ENCODE measurements at regions not wholly inside any gene's neighbourhood (a gene's known extent, or its start where the extent isn't known, plus 50 kb on each side); places are given as distances from the start of the nearest gene placed in this dataset.
"Not testable (repeated sequence)": the region's sequence is repeated elsewhere in the genome, so short reads cannot be mapped to it uniquely, and the experiment has no call there.

DNA sequence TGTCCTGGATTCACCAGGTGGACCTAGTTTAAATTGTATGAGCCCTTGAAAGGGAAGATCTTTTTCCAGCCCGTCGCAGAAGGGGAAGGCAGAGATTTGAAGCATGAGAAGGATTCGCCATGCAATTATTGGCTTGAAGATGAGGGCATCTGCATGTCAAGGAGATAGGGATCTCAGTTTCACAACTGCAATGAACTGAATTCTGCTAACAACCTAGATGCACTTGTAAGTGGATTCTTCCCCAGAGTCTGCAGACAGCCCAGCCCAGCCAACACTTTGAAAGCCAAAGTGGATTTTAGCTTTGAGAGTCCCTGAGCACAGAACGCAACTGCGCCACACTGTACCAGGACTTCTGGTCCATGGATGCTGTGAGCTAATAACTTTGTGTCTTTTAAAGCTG, 286.0 kb downstream of the TSN start:
- Histone ChIP-seq H3K4me1 (ENCODE audit: insufficient read depth) (no peaks in the 10 kb centered on the region), H3K36me3 (no peaks in the 10 kb centered on the region), H3K27ac (no peak overlapping the region), H3K9me3 (no peaks in the 10 kb centered on the region), H3K4me3 (no peak overlapping the region), H3K27me3 (no peaks in the 10 kb centered on the region)
- TF ChIP-seq, protein P1, sequence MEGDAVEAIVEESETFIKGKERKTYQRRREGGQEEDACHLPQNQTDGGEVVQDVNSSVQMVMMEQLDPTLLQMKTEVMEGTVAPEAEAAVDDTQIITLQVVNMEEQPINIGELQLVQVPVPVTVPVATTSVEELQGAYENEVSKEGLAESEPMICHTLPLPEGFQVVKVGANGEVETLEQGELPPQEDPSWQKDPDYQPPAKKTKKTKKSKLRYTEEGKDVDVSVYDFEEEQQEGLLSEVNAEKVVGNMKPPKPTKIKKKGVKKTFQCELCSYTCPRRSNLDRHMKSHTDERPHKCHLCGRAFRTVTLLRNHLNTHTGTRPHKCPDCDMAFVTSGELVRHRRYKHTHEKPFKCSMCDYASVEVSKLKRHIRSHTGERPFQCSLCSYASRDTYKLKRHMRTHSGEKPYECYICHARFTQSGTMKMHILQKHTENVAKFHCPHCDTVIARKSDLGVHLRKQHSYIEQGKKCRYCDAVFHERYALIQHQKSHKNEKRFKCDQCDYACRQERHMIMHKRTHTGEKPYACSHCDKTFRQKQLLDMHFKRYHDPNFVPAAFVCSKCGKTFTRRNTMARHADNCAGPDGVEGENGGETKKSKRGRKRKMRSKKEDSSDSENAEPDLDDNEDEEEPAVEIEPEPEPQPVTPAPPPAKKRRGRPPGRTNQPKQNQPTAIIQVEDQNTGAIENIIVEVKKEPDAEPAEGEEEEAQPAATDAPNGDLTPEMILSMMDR (IDR thresholded peaks at IDR 0.05): no peak
- TF ChIP-seq EP300 (IDR thresholded peaks at IDR 0.05) (no peak), POLR2A (IDR thresholded peaks at IDR 0.05) (no peak)
- intact Hi-C loops (cut with DNase I): no loop called here
- DNase-seq: no peak
- 92 to 94% (median 93%) methylated on average over 5 of the region's 5 CpGs for WGBS, 3 donors

GRCh38 chr2:122051659-122052058, 296.2 kb downstream of the TSN start:
- DNase-seq; intact Hi-C loops (cut with DNase I); H3K4me1 ChIP-seq (ENCODE audit: insufficient read depth); H3K27me3 ChIP-seq; H3K36me3 ChIP-seq; H3K9me3 ChIP-seq; H3K27ac ChIP-seq; H3K4me3 ChIP-seq: not testable (repeated sequence)
- WGBS, 3 donors: 86 to 91% (median 90%) methylated on average over 14 to 15 of the region's 20 CpGs

DNA sequence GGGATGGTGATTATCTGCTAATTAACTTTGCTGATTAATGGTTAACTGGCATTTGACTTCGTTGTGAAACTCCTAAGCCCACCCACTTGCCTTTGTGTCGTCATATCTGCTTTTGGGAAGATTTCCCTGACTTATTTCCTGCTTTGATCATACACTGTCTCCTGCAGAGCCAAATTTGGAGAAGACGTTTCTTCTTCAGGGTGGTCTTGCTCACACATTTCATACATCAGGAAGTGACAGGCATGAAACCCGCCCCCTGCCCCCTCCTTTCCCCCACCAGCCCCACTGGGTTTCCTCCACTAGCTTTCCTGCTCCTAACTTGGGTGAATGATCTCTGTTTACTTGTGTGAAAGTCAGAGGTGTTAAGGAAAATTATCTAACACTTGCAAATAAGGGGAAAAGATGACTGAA, 300.1 kb downstream of the TSN start:
- no peak overlapping the region for H3K4me3 ChIP-seq
- 4 to 11% (median 11%) methylated on average over 4 of the region's 4 CpGs for WGBS, 3 donors
- intact Hi-C loops (cut with DNase I): no loop called here
- no peak for TF ChIP-seq EP300 (IDR thresholded peaks at IDR 0.05)
- TF ChIP-seq, protein P1 (IDR thresholded peaks at IDR 0.05): no peak
- TF ChIP-seq POLR2A (IDR thresholded peaks at IDR 0.05): no peak
- no peak for DNase-seq
- H3K36me3 ChIP-seq: no peaks in the 10 kb centered on the region
- no peak overlapping the region for H3K27ac ChIP-seq
- H3K4me1 ChIP-seq (ENCODE audit: insufficient read depth): no peaks in the 10 kb centered on the region
- H3K9me3 ChIP-seq: no peaks in the 10 kb centered on the region
- no peaks in the 10 kb centered on the region for H3K27me3 ChIP-seq

DNA sequence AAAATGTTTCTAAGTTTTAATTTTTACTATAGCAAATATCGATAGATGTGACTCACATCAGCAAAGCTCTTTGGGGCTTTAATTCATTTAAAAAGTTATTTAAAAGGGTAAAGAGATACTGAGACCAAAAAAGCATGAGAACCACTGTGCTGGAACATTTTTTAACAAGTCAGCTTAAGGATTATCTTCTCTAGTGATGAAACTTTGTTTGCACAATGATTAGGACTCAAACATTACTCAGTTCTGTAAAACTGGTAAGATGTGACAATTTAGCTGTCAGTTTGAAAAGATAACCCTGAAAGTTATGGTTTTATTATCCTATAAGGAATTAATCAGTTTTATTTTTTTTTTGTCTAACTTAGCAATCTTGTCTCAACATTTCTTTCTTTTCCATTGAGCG, 301.4 kb downstream of the TSN start:
- Histone ChIP-seq H3K36me3 (no peaks in the 10 kb centered on the region), H3K27ac (no peak overlapping the region), H3K4me3 (no peak overlapping the region), H3K27me3 (no peaks in the 10 kb centered on the region), H3K4me1 (ENCODE audit: insufficient read depth) (no peaks in the 10 kb centered on the region), H3K9me3 (no peaks in the 10 kb centered on the region)
- TF ChIP-seq POLR2A (IDR thresholded peaks at IDR 0.05) (no peak), EP300 (IDR thresholded peaks at IDR 0.05) (no peak)
- TF ChIP-seq, protein P1 (IDR thresholded peaks at IDR 0.05): no peak
- 35 to 48% (median 37%) methylated on average over 2 of the region's 2 CpGs for WGBS, 3 donors
- intact Hi-C loops (cut with DNase I): no loop called here
- no peak for DNase-seq

DNA sequence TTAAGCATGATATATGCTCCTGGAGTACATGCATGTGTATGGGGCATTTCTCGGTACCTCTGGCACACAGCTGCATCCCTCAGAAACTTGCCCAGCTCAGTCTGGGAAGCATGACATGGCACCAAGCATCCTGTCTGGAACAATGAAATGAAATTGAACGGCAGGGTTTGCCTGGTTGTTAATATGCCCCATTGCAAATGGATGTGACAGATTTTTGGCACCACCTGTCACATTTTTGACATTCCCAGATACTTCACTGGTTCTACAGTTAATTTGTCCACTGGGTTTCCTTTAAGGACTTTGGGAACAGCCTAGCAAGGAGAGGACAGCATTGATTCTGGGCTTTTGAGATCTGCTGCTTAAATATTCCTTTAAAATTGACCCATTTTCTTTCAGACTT, 305.8 kb downstream of the TSN start:
- Histone ChIP-seq H3K4me1 (ENCODE audit: insufficient read depth) (no peaks in the 10 kb centered on the region), H3K9me3 (no peaks in the 10 kb centered on the region), H3K36me3 (no peaks in the 10 kb centered on the region), H3K27ac (no peak overlapping the region), H3K4me3 (no peak overlapping the region), H3K27me3 (no peaks in the 10 kb centered on the region)
- 67 to 69% (median 68%) methylated on average over 2 of the region's 2 CpGs for WGBS, 3 donors
- intact Hi-C loops (cut with DNase I): no loop called here
- DNase-seq: no peak
- TF ChIP-seq, protein P1 (IDR thresholded peaks at IDR 0.05): no peak
- TF ChIP-seq EP300 (IDR thresholded peaks at IDR 0.05) (no peak), POLR2A (IDR thresholded peaks at IDR 0.05) (no peak)

Measured in ovary (tissue), 7 donors.